ENCODE measurements at regions not wholly inside any gene's neighbourhood (a gene's known extent, or its start where the extent isn't known, plus 50 kb on each side); places are given as distances from the start of the nearest gene placed in this dataset.
"Not testable (repeated sequence)": the region's sequence is repeated elsewhere in the genome, so short reads cannot be mapped to it uniquely, and the experiment has no call there.

- Histone ChIP-seq H3K36me3 (ENCODE audit: control insufficient read depth, insufficient read depth, low read length) (no peaks in the 10 kb centered on the region), H3K27me3 (ENCODE audit: control insufficient read depth, insufficient read depth, low read length, poor library complexity, severe bottlenecking) (no peaks in the 10 kb centered on the region), H3K4me1 (ENCODE audit: control insufficient read depth, insufficient read depth, low read length) (no peaks in the 10 kb centered on the region), H3K4me3 (ENCODE audit: insufficient read depth, low read depth, low read length) (no peak overlapping the region), H3K9me3 (ENCODE audit: control insufficient read depth, low read length) (no peaks in the 10 kb centered on the region), H3K27ac (ENCODE audit: insufficient read depth, low read depth, low read length, poor library complexity, severe bottlenecking) (no peak overlapping the region)
- 95% methylated on average over 3 to 7 of the region's 7 CpGs for WGBS, 2 experiments
These were observed 241.7 kb upstream of the MAF start for GRCh38 chr16:79842197-79842596.

- no peaks in the 10 kb centered on the region for H3K4me1 ChIP-seq (ENCODE audit: control insufficient read depth, insufficient read depth, low read length)
- no peak overlapping the region for H3K27ac ChIP-seq (ENCODE audit: insufficient read depth, low read depth, low read length, poor library complexity, severe bottlenecking)
- 95 to 96% methylated on average over 14 of the region's 14 CpGs for WGBS, 2 experiments
- no peaks in the 10 kb centered on the region for H3K27me3 ChIP-seq (ENCODE audit: control insufficient read depth, insufficient read depth, low read length, poor library complexity, severe bottlenecking)
- H3K4me3 ChIP-seq (ENCODE audit: insufficient read depth, low read depth, low read length) = no peak overlapping the region
- H3K36me3 ChIP-seq (ENCODE audit: control insufficient read depth, insufficient read depth, low read length) = no peaks in the 10 kb centered on the region
- H3K9me3 ChIP-seq (ENCODE audit: control insufficient read depth, low read length) = no peaks in the 10 kb centered on the region
These were observed 239.2 kb upstream of the MAF start for GRCh38 chr16:79839466-79840341.

DNA sequence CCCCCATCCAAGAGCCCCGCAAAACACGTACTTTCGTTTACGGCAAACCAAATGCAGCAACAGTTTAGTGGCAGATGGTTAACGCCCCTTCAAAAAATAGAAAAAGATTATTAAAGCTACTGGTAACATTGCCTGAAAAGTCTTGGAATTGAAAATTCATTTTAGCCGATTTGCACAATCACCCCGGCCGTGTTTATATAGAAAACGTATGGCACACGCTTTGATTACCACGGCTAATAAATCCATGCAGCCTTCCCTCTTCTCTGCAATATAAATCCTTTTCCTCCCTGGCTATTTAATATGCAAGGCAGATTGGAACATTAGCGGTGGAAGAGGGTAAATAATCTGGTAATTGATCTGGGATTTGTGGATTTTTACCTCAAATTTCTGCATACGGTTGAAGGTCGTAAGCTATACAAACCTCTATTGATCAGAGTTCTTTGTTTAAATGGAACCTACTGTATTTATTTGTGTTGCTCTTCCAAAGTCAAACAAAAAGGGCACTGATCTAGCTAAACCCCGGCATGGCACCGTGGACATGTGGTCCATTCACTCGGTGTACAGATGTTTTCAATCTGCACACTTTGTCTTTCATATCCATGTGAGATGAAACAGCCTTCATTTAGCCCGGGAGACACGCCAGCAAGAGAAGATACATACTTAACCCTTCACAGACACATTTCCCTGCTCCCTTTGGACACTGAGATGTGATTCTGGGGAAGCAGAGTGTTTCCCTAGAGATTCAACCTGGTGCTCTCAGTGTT lies 238.1 kb upstream of the MAF start:
- no peak overlapping the region for H3K27ac ChIP-seq (ENCODE audit: insufficient read depth, low read depth, low read length, poor library complexity, severe bottlenecking)
- no peak overlapping the region for H3K4me3 ChIP-seq (ENCODE audit: insufficient read depth, low read depth, low read length)
- H3K9me3 ChIP-seq (ENCODE audit: control insufficient read depth, low read length) = no peaks in the 10 kb centered on the region
- no peaks in the 10 kb centered on the region for H3K27me3 ChIP-seq (ENCODE audit: control insufficient read depth, insufficient read depth, low read length, poor library complexity, severe bottlenecking)
- 93 to 97% methylated on average over 18 to 19 of the region's 19 CpGs for WGBS, 2 experiments
- H3K4me1 ChIP-seq (ENCODE audit: control insufficient read depth, insufficient read depth, low read length) = no peaks in the 10 kb centered on the region
- H3K36me3 ChIP-seq (ENCODE audit: control insufficient read depth, insufficient read depth, low read length) = no peaks in the 10 kb centered on the region

- H3K4me3 ChIP-seq (ENCODE audit: insufficient read depth, low read depth, low read length) = no peak overlapping the region
- H3K9me3 ChIP-seq (ENCODE audit: control insufficient read depth, low read length) = no peaks in the 10 kb centered on the region
- WGBS, 2 experiments = 100% methylated on average over 2 of the region's 2 CpGs
- H3K4me1 ChIP-seq (ENCODE audit: control insufficient read depth, insufficient read depth, low read length) = no peaks in the 10 kb centered on the region
- H3K27me3 ChIP-seq (ENCODE audit: control insufficient read depth, insufficient read depth, low read length, poor library complexity, severe bottlenecking) = no peaks in the 10 kb centered on the region
- H3K36me3 ChIP-seq (ENCODE audit: control insufficient read depth, insufficient read depth, low read length) = no peaks in the 10 kb centered on the region
- H3K27ac ChIP-seq (ENCODE audit: insufficient read depth, low read depth, low read length, poor library complexity, severe bottlenecking) = no peak overlapping the region
These were observed 235.6 kb upstream of the MAF start for GRCh38 chr16:79836144-79836543.

- Histone ChIP-seq H3K4me1 (ENCODE audit: control insufficient read depth, insufficient read depth, low read length) (no peaks in the 10 kb centered on the region), H3K9me3 (ENCODE audit: control insufficient read depth, low read length) (no peaks in the 10 kb centered on the region), H3K36me3 (ENCODE audit: control insufficient read depth, insufficient read depth, low read length) (no peaks in the 10 kb centered on the region), H3K27me3 (ENCODE audit: control insufficient read depth, insufficient read depth, low read length, poor library complexity, severe bottlenecking) (no peaks in the 10 kb centered on the region), H3K27ac (ENCODE audit: insufficient read depth, low read depth, low read length, poor library complexity, severe bottlenecking) (no peak overlapping the region), H3K4me3 (ENCODE audit: insufficient read depth, low read depth, low read length) (no peak overlapping the region)
- 93 to 95% methylated on average over 6 to 7 of the region's 7 CpGs for WGBS, 2 experiments
These were observed 234.7 kb upstream of the MAF start for GRCh38 chr16:79835194-79835593.

- H3K27ac ChIP-seq (ENCODE audit: insufficient read depth, low read depth, low read length, poor library complexity, severe bottlenecking) = no peak overlapping the region
- H3K4me1 ChIP-seq (ENCODE audit: control insufficient read depth, insufficient read depth, low read length) = no peaks in the 10 kb centered on the region
- 95 to 97% methylated on average over 4 of the region's 4 CpGs for WGBS, 2 experiments
These were observed 234.2 kb upstream of the MAF start for GRCh38 chr16:79834720-79835119.

DNA sequence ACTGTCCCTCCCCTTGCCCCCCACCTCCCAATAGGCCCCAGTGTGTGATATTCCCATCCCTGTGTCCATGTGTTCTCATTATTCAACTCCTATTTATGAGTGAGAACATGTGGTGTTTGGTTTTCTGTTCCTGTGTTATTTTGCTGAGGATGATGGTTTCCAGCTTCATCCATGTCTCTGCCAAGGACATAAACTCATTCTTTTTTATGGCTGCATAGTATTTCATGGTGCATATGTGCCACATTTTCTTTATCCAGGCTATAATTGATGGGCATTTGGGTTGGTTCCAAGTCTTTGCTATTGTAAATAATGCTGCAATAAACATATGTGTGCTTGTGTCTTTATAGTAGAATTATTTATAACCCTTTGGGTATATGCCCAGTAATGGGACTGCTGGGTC lies 233.5 kb upstream of the MAF start:
- H3K9me3 ChIP-seq (ENCODE audit: control insufficient read depth, low read length); H3K4me3 ChIP-seq (ENCODE audit: insufficient read depth, low read depth, low read length); H3K27ac ChIP-seq (ENCODE audit: insufficient read depth, low read depth, low read length, poor library complexity, severe bottlenecking); H3K4me1 ChIP-seq (ENCODE audit: control insufficient read depth, insufficient read depth, low read length); H3K36me3 ChIP-seq (ENCODE audit: control insufficient read depth, insufficient read depth, low read length); H3K27me3 ChIP-seq (ENCODE audit: control insufficient read depth, insufficient read depth, low read length, poor library complexity, severe bottlenecking): not testable (repeated sequence)

More at GRCh38 chr16:79834720-79835119, 234.2 kb upstream of the MAF start:
- no peak overlapping the region for H3K4me3 ChIP-seq (ENCODE audit: insufficient read depth, low read depth, low read length)
- H3K27me3 ChIP-seq (ENCODE audit: control insufficient read depth, insufficient read depth, low read length, poor library complexity, severe bottlenecking) = no peaks in the 10 kb centered on the region
- H3K36me3 ChIP-seq (ENCODE audit: control insufficient read depth, insufficient read depth, low read length) = no peaks in the 10 kb centered on the region
- H3K9me3 ChIP-seq (ENCODE audit: control insufficient read depth, low read length) = no peaks in the 10 kb centered on the region

GRCh38 chr16:79833559-79833958 lies 233.0 kb upstream of the MAF start:
- WGBS, 2 experiments = 76 to 79% methylated on average over 3 to 4 of the region's 4 CpGs
- Histone ChIP-seq H3K4me1 (ENCODE audit: control insufficient read depth, insufficient read depth, low read length) (no peaks in the 10 kb centered on the region), H3K36me3 (ENCODE audit: control insufficient read depth, insufficient read depth, low read length) (no peaks in the 10 kb centered on the region), H3K4me3 (ENCODE audit: insufficient read depth, low read depth, low read length) (no peak overlapping the region), H3K27me3 (ENCODE audit: control insufficient read depth, insufficient read depth, low read length, poor library complexity, severe bottlenecking) (no peaks in the 10 kb centered on the region), H3K27ac (ENCODE audit: insufficient read depth, low read depth, low read length, poor library complexity, severe bottlenecking) (no peak overlapping the region), H3K9me3 (ENCODE audit: control insufficient read depth, low read length) (no peaks in the 10 kb centered on the region)

DNA sequence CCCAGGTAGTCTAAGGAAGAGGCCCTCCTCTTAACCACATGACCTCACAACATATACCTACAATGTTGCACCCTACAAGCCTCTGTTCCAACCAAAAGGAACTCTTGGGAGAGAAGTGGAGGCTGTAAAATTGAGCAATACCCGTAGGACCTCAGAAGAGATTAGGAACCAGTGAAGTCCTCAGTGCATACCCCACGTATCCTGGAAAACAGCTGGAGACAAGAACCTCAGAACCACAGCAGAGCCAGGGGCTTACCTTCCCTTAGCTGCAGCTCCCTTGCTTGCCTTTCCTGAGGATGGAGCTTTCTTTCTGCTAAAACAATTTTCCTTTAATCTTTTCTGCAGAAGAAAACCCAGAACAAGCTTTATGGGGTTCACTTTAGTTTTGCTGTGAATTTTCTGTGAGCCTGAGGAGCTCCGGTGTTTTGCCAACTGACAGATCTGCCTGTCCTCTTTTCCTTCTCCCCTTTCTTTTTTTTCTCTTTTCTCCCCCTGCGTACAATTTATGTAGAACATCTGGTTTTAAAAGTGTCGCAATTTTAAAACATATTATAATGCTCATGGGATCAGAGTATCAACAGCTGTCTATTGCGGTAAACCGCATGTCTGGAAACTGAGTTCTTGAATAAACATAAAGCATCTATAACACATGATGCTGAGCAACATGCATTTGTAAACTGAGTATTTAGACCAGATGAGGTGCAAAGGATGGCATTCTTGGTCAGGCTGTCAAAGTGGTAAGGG lies 226.4 kb upstream of the MAF start:
- Histone ChIP-seq H3K27ac (ENCODE audit: insufficient read depth, low read depth, low read length, poor library complexity, severe bottlenecking) (no peak overlapping the region), H3K27me3 (ENCODE audit: control insufficient read depth, insufficient read depth, low read length, poor library complexity, severe bottlenecking) (no peaks in the 10 kb centered on the region), H3K4me3 (ENCODE audit: insufficient read depth, low read depth, low read length) (no peak overlapping the region), H3K36me3 (ENCODE audit: control insufficient read depth, insufficient read depth, low read length) (no peaks in the 10 kb centered on the region), H3K4me1 (ENCODE audit: control insufficient read depth, insufficient read depth, low read length) (no peaks in the 10 kb centered on the region), H3K9me3 (ENCODE audit: control insufficient read depth, low read length) (no peaks in the 10 kb centered on the region)
- 93 to 94% methylated on average over 7 of the region's 7 CpGs for WGBS, 2 experiments

DNA sequence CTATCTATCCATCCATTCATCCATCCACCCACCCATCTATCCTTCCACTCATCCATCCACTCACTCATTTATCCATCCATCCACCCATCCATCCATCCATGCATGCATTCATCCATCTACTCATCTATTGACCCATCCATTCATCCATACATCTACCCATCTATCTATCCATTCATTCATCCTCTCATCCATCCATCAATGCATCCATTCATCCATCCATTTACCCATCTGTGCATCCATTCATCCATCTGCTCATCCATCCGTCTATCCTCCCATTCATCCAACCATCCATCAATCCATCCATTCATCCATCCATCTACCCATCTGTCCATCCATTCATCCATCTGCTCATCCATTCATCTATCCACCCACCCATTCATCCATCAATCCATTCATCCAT lies 224.5 kb upstream of the MAF start:
- H3K36me3 ChIP-seq (ENCODE audit: control insufficient read depth, insufficient read depth, low read length) = no peaks in the 10 kb centered on the region
- no peaks in the 10 kb centered on the region for H3K9me3 ChIP-seq (ENCODE audit: control insufficient read depth, low read length)
- WGBS, 2 experiments = 88 to 92% methylated on average over 1 of the region's 1 CpG
- H3K4me3 ChIP-seq (ENCODE audit: insufficient read depth, low read depth, low read length) = no peak overlapping the region
- H3K27ac ChIP-seq (ENCODE audit: insufficient read depth, low read depth, low read length, poor library complexity, severe bottlenecking) = no peak overlapping the region
- no peaks in the 10 kb centered on the region for H3K27me3 ChIP-seq (ENCODE audit: control insufficient read depth, insufficient read depth, low read length, poor library complexity, severe bottlenecking)
- H3K4me1 ChIP-seq (ENCODE audit: control insufficient read depth, insufficient read depth, low read length) = no peaks in the 10 kb centered on the region
